GM21447 (cell line): ENCODE measurements at regions not wholly inside any gene's neighbourhood (a gene's known extent, or its start where the extent isn't known, plus 50 kb on each side); places are given as distances from the start of the nearest gene placed in this dataset.
A peak's percentile ranks its signal among the peaks of the same experiment; 100 is the strongest.

Experiments used
- ATAC-seq: cut with Tn5 transposase; IDR thresholded peaks from one replicate; pipeline ENCODE4 v1.9.1; 2021; ENCODE audit not compliant: unreplicated experiment

DNA sequence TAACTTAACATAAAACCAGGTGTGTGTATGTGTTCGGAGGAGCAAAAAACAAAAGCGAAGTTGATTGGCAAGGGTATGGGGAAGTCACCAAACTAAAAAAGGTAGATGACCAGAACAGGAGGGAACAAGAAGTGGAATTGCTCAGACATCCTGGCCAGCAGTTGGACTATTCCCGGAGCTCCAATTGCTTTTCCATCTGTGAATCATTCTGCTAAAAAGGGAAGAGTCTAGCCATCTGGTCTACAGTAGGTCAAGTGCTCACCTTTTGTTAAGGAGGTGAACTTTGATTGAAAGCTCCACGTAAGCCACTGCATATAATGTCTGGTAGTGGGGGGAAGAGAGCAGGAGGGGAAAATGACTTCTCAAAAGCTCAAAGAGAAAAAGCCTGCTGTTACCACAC, 50.0 kb upstream of the BET1 start:
- no peak for ATAC-seq

DNA sequence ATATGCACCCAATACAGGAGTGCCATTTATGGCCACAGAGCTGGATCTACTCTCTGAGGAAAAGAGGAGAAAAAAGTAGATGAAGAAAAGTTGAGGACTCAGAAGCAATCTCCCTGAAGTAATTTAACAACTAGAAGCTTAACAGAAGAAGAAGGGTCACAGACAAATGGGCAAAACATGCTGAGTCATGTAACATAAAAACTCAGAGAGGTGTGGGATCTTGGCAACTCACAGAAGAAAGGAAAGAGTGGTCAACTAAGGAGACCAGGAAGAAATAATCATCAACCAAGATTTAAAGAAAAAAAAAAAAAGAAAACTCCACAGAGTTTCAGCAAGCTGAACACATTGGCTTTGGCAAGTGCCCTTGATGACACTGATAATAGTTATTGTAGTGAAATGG, 51.8 kb upstream of the BET1 start:
- ATAC-seq, result no peak

DNA sequence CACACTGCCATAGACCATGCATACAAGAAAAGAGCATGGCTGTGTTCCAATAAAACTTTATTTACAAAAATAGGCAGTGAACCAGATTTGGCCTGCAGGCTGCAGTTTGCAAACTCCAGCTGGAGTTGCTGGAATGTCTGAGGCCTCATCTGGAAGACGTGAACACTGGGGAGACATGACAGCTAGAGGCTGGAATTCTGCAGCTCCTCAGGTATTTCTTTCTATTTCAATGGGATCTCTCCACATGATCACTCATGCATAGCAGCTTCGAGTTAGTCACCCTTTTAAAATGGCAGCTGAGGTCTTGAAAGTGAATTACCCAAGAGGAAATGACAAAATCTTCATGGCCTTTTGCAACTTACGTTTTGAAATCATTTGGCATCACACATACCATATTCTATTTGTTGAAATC, 52.6 kb upstream of the BET1 start:
- ATAC-seq, result no peak

DNA sequence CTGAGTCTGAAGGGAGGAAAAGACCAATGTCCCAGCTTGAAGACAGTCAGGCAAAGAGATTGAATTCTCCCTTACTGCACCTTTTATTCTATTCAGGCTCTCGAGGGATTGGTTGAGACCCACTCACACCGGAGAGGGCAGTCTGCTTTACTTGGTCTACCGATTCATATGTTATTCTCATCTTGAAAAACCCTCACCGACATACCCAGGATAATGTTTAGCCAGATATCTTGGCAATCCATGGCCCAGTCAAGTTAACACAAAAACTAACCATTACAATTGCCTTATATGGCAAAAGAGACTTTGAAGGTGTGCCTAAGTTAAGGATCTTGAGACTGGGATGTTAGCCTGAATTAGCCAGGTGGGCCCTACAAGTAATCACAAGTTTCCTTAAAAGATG, 53.8 kb upstream of the BET1 start:
- ATAC-seq, result no peak

DNA sequence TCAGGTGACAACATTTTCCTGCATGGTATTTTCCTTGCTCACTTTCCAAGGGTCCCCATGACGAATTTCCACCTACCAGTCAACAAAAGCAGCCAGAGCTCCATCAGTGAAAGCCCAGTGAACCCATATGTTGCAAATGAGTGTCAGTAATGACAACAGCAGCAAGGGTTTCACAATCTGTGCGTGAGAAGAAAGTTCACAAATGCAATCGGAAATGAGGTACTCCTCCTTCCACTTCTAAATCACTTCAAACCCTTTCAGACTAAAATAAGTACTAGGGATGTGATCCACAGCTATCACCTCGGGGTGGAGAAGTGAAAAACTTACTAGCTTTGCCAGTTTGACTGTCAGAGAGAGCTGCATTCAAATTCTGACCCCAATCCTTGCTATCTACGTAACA, 55.6 kb upstream of the BET1 start:
- ATAC-seq, result no peak

DNA sequence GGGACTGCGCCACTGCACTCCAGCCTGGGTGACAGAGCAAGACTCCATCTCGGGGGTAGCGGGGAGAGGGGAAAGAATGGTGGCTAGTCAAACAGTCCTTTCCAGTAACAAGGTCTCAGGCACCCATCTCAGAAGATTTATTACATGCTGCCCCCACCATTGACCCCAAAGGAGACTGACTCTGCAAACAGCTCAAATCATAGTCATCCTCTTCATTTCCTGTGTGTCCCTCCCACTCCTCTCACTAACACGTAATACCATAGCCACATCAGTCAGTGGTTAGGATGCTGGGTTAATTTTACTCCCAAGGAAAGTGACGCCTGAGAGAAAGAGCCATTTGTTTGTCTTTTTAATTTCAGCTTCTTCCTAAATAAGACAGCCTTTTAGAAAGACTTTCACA, 56.6 kb upstream of the BET1 start:
- no peak for ATAC-seq

DNA sequence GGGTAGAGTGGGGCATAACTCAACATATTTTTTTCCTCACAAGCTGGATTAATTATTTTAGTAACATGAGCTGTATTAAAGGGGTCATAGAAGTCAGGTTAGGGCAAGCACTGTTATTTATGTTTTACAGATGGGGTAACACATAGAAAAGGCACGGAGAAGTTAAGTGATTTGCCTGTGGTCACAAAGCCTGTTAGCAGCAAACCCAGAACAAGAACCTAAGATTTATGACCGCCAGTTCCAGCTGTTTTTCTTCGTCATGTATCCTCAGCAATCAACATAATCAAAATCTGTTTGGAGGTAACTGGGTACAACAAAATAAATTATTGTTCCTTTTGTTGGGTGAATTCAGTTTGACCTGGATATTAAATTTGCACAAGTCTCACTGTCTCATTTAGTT, 57.2 kb upstream of the BET1 start:
- ATAC-seq, result no peak

DNA sequence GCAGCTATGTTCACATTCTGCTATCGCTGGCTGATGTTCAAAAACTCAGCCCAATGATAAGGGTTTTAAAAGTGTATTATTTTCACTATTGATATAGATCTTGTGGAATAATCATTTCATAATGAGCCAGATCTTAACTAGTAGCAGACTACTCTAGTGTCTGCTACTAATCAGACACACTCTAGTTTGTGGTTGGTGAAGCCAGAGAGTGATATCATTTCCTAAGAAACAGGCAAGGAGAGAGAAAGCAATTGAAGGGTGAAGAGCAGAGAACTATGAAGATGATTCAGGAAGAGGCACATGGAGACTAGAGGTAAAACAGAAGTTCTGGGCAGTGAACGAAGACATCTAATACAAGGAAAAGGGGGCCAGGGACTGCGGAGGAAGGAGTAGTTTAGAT, 58.2 kb upstream of the BET1 start:
- no peak for ATAC-seq

DNA sequence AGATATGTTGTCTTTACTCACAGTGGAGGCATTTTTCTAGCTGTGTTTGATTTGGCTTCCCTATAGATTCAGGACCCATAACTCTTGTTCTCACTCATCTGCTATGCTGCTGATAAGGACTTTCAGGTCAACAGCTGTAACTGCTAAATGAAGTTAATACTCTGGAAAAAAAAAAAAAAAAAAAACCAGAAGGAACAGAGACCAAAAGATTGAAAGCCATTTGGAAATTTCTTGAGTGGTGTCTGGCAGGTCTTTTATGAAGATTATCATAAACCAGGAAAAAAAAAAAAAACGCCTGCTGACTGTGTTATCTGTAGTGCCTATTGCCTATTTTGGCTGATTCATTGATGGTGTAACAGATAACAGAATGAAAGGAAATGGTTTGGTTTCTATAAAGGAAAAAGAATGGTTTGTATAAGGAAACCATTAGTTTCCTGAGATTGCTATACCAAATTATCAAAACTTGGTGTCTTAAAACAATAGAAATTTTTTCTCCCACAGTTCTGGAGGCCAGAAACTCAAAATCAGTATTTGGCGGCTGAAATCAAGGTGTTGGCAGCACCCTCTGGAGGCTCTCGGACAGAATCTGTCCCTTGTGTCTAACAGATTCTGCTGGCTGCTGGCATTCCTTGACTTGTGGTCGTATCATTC, 60.5 kb upstream of the BET1 start:
- ATAC-seq, result no peak

DNA sequence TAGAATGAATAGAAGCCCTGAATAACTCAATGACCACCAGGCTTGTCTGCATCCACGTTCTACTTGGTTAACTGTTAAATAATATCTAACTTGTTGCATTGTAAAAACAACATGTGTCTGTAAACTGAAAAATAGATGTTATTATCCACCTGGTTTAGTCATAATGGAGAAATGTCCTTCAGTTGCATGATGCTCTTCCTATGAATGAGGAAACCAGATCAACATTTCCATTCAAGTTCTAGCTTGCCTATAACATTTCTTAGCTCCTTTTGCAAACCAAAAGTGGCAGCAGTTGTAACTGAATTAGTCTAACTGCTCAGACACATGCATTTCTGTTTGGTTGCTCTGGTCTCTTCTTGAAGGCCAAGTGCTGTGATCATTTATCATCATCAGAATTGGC, 62.9 kb upstream of the BET1 start:
- no peak for ATAC-seq

DNA sequence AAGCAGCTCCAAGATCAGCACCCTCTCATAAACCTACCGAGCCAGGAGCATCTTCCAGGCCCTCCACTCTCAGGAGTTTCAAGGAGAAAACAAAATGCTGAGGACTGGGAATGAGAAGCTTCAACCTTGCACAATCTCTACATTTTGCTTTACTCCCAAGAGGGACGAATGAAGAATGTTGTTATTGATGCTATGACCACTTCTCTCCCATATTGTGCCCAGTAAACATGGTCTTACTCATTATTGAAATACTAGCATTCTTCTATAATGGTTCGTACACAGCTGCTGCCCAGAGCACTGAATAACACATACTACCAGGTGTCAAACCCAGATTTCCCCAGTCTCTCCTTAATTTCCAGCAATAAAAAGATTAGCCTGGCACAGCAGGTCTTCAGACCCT, 63.4 kb upstream of the BET1 start:
- ATAC-seq, result no peak

DNA sequence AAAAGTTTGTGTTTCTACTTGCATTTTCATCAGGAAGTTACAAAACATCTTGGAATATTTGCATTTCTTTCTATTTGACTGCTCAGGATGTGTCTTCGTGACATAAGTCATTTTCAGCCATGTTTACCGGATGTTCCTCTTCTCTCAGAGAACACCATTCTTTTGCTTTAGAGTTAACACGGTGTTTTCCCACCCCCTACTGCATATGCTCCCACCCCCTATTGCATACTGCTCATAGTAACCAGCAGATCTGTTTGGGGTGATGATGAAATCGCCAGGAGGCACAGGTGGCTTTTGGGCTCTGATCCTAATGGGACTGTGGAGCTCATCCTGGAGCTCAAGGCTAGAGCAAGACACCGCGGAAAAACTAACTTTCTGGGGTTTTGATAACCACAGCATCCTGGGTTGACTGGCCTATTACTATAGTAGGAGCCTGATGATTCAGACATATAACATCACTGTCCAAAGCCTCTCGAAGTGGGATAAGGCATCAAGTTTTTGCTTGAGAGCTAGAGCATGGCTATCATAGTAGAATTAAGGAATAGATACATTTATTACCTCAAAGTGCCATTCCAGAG, 65.1 kb upstream of the BET1 start:
- peak; percentile 89 for ATAC-seq

DNA sequence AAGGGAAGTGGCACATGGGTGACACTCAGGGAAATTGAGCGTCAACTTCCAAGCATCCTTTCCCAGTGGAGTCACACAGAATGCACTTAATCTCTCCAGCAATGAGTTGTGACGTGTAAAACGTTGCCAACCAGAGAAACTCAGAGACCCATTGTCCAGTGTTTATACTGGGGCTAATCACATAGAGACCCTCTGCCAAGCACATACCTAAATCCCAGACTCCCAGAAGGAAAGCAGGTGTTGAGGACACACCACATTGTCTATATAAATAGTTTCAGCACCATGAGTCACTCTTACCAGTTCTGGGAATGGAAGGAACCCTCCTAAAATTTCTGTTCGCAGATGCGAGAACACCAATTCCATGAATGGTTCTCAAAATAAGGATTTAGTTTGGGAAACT, 76.4 kb upstream of the BET1 start:
- no peak for ATAC-seq

DNA sequence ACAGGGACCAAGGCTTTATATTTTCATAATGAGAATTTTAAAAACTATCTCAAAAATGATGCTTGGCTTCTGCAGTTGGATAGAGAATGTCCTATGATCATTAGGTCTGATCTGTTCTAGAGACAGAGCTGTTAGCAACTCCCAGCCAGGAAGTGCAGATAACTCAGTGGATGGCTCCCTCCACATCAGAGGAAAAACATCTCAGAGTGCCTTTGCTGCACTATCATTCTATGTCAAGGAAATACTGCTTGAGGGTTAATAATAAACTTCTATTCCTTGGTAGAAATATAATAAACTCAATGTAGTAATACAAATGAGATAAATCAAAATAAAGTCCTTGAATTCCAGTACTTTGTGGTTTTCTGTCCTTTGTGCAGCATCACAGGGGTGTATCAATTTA, 78.0 kb upstream of the BET1 start:
- no peak for ATAC-seq

DNA sequence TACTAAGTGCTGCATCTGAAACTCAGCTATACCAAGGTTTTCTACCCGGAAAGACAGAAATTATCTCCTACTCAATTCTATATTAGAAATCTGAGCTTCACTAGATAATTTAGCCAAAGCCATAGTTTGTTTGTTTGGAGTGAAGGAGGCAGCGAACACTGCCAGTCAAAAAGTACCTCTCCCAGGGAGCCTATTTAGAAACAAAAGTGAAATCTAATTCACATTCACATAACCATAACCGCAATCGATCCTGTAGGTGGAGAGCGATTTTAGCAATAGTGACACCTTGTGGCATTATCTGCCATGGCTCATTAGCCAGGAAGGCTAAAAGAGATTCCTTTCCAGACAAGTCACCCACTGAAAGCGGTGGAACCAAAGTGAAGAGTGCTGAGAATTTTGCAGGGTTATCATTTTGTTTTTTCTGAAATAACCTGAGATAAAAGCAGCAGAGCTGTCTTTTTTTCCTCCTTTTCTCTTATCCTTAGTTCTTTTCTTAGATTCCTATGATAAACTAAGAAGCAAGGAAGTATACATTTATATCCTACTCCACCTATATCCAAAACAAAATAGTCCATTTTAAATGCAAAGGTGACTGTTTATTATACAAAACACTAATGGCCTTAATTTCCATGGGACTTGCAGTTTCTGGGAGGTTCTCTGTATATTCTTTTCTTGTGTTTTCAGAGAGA, 83.7 kb upstream of the BET1 start:
- ATAC-seq, result peak; percentile 98

DNA sequence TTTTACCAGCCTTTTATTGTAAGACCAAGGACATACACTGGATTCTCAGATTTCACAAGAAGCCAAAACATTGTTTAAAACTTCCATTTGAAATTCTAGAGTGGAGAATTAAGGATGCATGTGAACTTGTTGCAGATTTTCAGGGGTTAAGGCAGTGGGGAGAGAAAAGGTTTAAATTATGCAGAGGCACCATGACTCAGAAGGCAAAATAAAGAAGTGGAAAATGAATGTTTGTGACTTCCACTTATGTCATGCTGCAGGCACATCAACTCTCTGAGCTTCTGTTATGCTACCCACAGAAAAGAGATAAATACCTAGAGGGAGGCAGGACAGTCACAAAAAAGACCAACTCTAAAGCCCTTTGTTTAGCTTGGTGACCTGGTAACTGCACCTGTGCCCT, 84.4 kb upstream of the BET1 start:
- no peak for ATAC-seq

DNA sequence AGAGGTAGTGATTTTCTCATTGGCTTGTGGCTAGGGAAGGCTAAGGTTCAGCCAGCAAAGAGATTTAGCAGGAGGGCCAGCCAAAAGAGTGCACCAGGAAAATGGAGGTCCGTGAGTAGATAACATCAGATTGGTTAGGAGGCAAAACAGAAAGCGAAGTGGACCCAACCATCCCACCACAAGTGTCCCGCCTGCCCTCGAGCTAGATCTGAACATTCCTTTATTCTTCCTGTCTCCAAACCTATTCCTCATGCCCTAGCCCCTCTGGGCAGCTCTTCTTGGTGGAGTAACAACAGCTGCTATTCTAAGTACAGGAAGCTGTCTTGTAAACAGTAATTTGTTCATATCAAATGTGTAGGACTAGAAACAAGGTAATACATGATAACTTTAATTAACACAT, 85.7 kb upstream of the BET1 start:
- no peak for ATAC-seq

DNA sequence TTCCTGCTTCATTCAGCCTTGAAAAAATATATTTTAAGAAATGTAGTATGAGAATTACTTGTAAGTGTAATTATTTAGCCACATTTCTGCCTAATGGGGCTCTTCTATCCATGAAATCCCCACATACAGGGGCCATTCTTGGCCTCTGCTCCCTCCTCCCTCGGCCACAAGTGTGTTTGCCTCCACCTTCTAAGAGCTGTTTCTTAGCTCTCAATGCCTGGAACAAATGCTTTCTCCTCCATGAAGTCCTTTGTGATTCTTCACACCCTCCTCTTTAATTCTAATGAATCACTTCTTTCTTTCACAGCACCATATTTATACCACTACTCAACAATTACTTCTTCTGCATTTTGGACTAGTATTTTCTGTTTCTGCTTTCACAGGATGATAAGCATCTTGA, 88.8 kb upstream of the BET1 start:
- ATAC-seq, result no peak

DNA sequence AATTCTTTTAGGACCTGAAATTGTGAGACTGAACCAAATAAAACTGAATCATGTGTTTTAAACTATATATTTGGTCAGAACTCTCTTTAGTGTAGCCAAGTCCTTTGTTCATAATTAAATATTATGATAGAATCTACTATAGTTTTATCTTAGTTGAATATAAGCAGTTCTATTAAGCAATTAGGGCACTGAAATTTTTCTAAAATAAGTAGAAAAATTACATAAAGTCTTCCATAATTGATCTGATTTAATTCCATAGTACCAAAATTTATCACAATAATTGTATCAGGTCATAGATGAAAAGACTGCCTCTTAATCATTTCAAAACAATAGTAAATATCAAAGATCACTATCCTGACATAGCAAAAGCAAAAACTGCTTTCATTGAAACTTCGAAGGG, 90.1 kb upstream of the BET1 start:
- no peak for ATAC-seq

DNA sequence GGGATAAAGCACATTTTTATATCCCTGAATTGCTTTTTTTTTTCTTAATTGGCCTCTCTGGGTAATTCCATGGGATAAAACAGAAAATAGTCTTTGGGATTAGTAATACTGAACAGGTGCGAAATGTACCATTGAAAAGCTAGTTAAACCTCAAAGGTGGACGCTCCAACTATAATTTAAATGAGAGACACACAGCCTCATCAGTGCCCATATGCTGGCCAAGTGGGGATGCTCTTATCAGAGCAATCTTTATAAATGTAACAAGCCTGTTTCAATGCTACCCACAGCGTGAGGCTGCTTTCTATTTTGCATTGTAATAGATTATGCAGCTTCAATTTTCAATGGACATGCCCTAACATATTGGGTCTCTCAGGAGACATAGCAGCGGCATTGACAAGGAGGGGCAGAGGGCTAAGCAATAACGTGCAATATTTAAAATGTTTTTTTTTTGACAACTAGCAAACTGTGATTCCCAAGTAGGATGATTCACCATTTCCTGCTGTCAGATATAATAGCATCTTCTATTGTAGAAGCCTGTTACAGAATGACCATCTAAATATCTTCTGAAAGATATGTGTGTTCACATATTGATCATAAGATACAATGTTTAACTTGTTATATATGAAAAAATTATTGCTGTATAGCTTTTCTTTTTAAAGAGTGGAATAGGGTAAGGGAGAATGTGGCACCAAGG, 91.3 kb upstream of the BET1 start:
- ATAC-seq, result no peak

DNA sequence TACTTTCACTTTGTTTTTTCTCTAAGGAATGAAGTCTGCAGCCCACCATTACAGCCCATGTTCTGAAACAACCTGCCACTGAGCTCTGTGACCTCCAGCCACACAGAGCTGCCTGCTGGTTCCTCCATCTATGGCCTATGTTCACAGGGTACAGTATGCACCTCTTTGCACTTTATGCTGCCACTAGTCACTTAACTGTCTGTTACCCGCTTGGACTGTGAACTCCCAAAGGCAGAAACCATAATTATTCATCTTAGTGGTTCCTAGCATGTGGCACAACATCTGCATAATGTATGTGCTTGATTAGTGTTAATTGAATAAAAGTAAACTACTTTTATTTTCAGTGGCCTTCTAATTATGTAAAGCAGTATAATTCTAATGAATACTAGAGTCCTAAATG, 95.5 kb upstream of the BET1 start:
- ATAC-seq, result no peak

DNA sequence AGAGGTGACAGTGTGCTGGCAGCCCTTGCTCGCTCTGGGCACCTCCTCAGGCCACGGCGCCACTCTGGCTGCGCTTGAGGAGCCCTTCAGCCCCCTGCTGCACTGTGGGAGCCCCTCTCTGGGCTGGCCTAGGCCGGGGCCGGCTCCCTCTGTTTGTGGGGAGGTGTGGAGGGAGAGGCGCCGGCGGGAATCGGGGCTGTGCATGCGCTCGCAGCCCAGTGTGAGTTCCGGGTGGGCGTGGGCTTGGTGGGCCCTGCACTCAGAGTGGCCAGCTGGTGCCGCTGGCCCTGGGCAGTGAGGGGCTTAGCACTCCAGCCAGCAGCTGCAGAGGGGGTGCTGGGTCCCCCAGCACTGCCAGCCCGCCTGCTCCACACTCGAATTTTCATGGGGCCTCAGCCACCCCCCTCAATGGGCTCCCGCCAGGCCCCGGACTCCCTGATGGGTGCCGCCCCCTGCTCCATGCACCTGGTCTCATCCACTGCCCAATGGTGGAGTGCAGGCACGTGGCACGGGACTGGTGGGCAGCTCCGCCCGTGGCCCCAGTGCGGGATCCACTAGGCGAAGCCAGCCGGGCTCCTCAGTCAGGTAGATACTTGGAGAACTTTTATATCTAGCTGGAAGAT, 96.7 kb upstream of the BET1 start:
- no peak for ATAC-seq
